WTC11 (cell line): ENCODE measurements at regions not wholly inside any gene's neighbourhood (a gene's known extent, or its start where the extent isn't known, plus 50 kb on each side); places are given as distances from the start of the nearest gene placed in this dataset.

Experiments used
- ATAC-seq: fragments of 200-7000 bp; cut with Tn5 transposase; 2 replicates; pipeline ENCODE4 v1.10.0; 2021; ENCODE audit warnings: mild to moderate bottlenecking, moderate library complexity
- CTCF ChIA-PET: fragments of 300-600 bp; sonication (Branson Sonifier 250); formaldehyde crosslinking; loops from one replicate; lab custom pipeline; 2021; ENCODE audit warnings: antibody characterized with exemption; lab: Charles Lee
- POLR2A ChIA-PET: fragments of 350-600 bp; sonication (Branson Sonifier 250); formaldehyde crosslinking; loops from one replicate; lab custom pipeline; 2021; ENCODE audit warnings: antibody characterized with exemption; lab: Charles Lee
- DNase-seq: peaks from one replicate; pipeline ENCODE4 v3.0.0; 2021; ENCODE audit warnings: low spot score
- H3K27ac Mint-ChIP-seq: 2 replicates; pipeline ENCODE4 v1.8.0; 2021; ENCODE audit warnings: mixed read lengths
- H3K27me3 Mint-ChIP-seq: 2 replicates; pipeline ENCODE4 v1.8.0; 2021; ENCODE audit warnings: low read depth, mild to moderate bottlenecking, moderate library complexity, mixed read lengths
- H3K36me3 Mint-ChIP-seq: 2 replicates; pipeline ENCODE4 v1.8.0; 2021; ENCODE audit warnings: mixed read lengths
- H3K4me1 Mint-ChIP-seq: 2 replicates; pipeline ENCODE4 v1.8.0; 2022; ENCODE audit warnings: mixed read lengths
- H3K4me3 Mint-ChIP-seq: 2 replicates; pipeline ENCODE4 v1.8.0; 2021; ENCODE audit warnings: mild to moderate bottlenecking, moderate library complexity, mixed read lengths
- H3K9me3 Mint-ChIP-seq: 2 replicates; pipeline ENCODE4 v1.8.0; 2021; ENCODE audit warnings: mixed read lengths
- ARID4B ChIP-seq: sonication (generic); formaldehyde crosslinking; IDR thresholded peaks from 2 replicates; pipeline ENCODE4 v1.8.0; 2023; ENCODE audit warnings: missing genetic modification reagents, mild to moderate bottlenecking, borderline replicate concordance
- CREM ChIP-seq: sonication (generic); formaldehyde crosslinking; IDR thresholded peaks from 2 replicates; pipeline ENCODE4 v1.8.1; 2022; ENCODE audit warnings: mild to moderate bottlenecking, missing genetic modification reagents, moderate library complexity
- EMX1 ChIP-seq: fragments of 250-450 bp; sonication (Bioruptor Pico); IDR thresholded peaks from 2 replicates; pipeline ENCODE4 v1.8.0; 2021; ENCODE audit warnings: mild to moderate bottlenecking
- GRHL2 ChIP-seq: fragments of 250-450 bp; sonication (Bioruptor Pico); IDR thresholded peaks from 2 replicates; pipeline ENCODE4 v1.8.0; 2022; ENCODE audit warnings: mild to moderate bottlenecking, moderate library complexity; ENCODE audit not compliant: insufficient replicate concordance, severe bottlenecking
- HMGA2 ChIP-seq: fragments of 250-450 bp; sonication (Bioruptor Pico); IDR thresholded peaks from 2 replicates; pipeline ENCODE4 v1.4.0; 2021; ENCODE audit warnings: mild to moderate bottlenecking, moderate library complexity
- JAZF1 ChIP-seq: fragments of 250-450 bp; sonication (Bioruptor Pico); IDR thresholded peaks from 2 replicates; pipeline ENCODE4 v1.9.0; 2021; ENCODE audit warnings: moderate library complexity, mild to moderate bottlenecking, inconsistent platforms
- KAT7 ChIP-seq: sonication (generic); formaldehyde crosslinking; IDR thresholded peaks from 2 replicates; pipeline ENCODE4 v1.8.1; 2023; ENCODE audit warnings: missing genetic modification reagents, mild to moderate bottlenecking, borderline replicate concordance
- MAX ChIP-seq: sonication (generic); formaldehyde crosslinking; IDR thresholded peaks from 2 replicates; pipeline ENCODE4 v1.8.0; 2022; ENCODE audit warnings: mild to moderate bottlenecking, missing genetic modification reagents
- MXD4 ChIP-seq: fragments of 250-450 bp; sonication (Bioruptor Pico); IDR thresholded peaks from 2 replicates; pipeline ENCODE4 v1.8.0; 2021; ENCODE audit warnings: mild to moderate bottlenecking, moderate library complexity, borderline replicate concordance
- OVOL2 ChIP-seq: fragments of 250-450 bp; sonication (Bioruptor Pico); IDR thresholded peaks from 2 replicates; pipeline ENCODE4 v1.9.0; 2021; ENCODE audit warnings: mild to moderate bottlenecking, borderline replicate concordance
- TCF7 ChIP-seq: sonication (generic); formaldehyde crosslinking; IDR thresholded peaks from 2 replicates; pipeline ENCODE4 v1.8.0; 2022; ENCODE audit warnings: mild to moderate bottlenecking, low read depth, missing genetic modification reagents, moderate library complexity
- TEAD4 ChIP-seq: sonication (generic); formaldehyde crosslinking; IDR thresholded peaks from 2 replicates; pipeline ENCODE4 v1.8.0; 2022; ENCODE audit warnings: mild to moderate bottlenecking, missing genetic modification reagents
- ZBTB21 ChIP-seq: sonication (generic); formaldehyde crosslinking; IDR thresholded peaks from 2 replicates; pipeline ENCODE4 v1.8.1; 2023; ENCODE audit warnings: mild to moderate bottlenecking, missing genetic modification reagents, borderline replicate concordance
- ZNF121 ChIP-seq: sonication (generic); formaldehyde crosslinking; IDR thresholded peaks from 2 replicates; pipeline ENCODE4 v1.8.0; 2023; ENCODE audit warnings: missing genetic modification reagents
- ZNF219 ChIP-seq: sonication (generic); formaldehyde crosslinking; IDR thresholded peaks from 2 replicates; pipeline ENCODE4 v1.8.0; 2023; ENCODE audit warnings: missing genetic modification reagents, mild to moderate bottlenecking, borderline replicate concordance
- ZNF281 ChIP-seq: sonication (generic); formaldehyde crosslinking; IDR thresholded peaks from 2 replicates; pipeline ENCODE4 v1.8.0; 2023; ENCODE audit warnings: mild to moderate bottlenecking, missing genetic modification reagents
- ZNF317 ChIP-seq: sonication (generic); formaldehyde crosslinking; IDR thresholded peaks from 2 replicates; pipeline ENCODE4 v1.8.1; 2023; ENCODE audit warnings: low read depth, mild to moderate bottlenecking, moderate library complexity, missing genetic modification reagents, borderline replicate concordance
- ZNF396 ChIP-seq: fragments of 250-450 bp; sonication (Bioruptor Pico); IDR thresholded peaks from 2 replicates; pipeline ENCODE4 v1.8.0; 2021; ENCODE audit warnings: mild to moderate bottlenecking, moderate library complexity, borderline replicate concordance
- ZNF423 ChIP-seq: fragments of 250-450 bp; sonication (Bioruptor Pico); IDR thresholded peaks from 2 replicates; pipeline ENCODE4 v2.1.2; 2022; ENCODE audit warnings: mild to moderate bottlenecking, moderate library complexity
- TF ChIP-seq, protein P1 (sequence below): sonication (generic); formaldehyde crosslinking; conservative IDR thresholded peaks from 2 replicates; pipeline ENCODE4 v1.8.1; 2023; ENCODE audit warnings: mild to moderate bottlenecking, low read depth, missing genetic modification reagents, moderate library complexity

DNA sequence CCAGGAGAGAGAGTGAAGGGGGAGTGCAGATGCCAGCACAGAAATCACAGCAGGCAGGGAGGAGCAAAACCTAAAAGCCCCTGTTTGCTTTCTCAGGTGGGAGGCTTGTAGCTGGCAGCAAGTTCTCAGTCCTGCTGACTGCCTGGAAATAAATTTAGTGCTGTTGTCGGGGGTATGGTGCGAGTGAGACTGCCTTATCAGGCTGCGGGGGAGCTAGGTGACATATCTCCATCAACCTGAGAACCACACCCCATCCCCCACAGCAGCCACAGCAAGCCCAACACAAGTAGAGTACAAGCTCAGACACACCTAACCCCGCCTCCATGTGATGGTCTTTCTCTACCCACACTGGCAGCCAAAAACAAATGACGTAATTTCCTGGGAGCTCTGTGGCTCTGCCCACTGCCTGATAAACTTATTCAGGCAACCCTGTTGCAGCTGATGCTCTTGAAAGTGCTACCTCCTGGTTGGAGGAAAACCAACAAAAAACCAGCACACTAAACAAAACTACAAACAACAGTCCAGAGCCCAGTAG, 953.4 kb upstream of the NDST4 start:
- DNase-seq = peak; percentile 19
- no peak overlapping the region for H3K27ac Mint-ChIP-seq
- H3K9me3 Mint-ChIP-seq = peaks cover 21% of the 10 kb centered on the region
- TF ChIP-seq KAT7 (CRISPR knock-in tag) (no peak), ZNF396 (CRISPR knock-in tag) (no peak), TCF7 (no peak), ZNF317 (no peak), ZNF423 (CRISPR knock-in tag) (no peak), TEAD4 (no peak), EMX1 (CRISPR knock-in tag) (no peak), ARID4B (CRISPR knock-in tag) (no peak), ZBTB21 (CRISPR knock-in tag) (no peak), JAZF1 (CRISPR knock-in tag) (no peak), GRHL2 (CRISPR knock-in tag) (no peak), ZNF121 (CRISPR knock-in tag) (no peak), CREM (no peak), ZNF219 (CRISPR knock-in tag) (no peak), MXD4 (CRISPR knock-in tag) (no peak), HMGA2 (CRISPR knock-in tag) (no peak)
- ChIA-PET POLR2A (interaction anchor here (0.5 kb wide), 1 partner anchor 155 kb away, joined by 3 read pairs; no protein-coding TSS in a partner anchor), CTCF (no interaction called here)
- ATAC-seq = peak; percentile 95
- no peak overlapping the region for H3K4me3 Mint-ChIP-seq
- H3K4me1 Mint-ChIP-seq = peaks cover 5% of the 10 kb centered on the region
- no peaks in the 10 kb centered on the region for H3K27me3 Mint-ChIP-seq
- no peaks in the 10 kb centered on the region; the same call in 1 of the 2 replicates for H3K36me3 Mint-ChIP-seq

DNA sequence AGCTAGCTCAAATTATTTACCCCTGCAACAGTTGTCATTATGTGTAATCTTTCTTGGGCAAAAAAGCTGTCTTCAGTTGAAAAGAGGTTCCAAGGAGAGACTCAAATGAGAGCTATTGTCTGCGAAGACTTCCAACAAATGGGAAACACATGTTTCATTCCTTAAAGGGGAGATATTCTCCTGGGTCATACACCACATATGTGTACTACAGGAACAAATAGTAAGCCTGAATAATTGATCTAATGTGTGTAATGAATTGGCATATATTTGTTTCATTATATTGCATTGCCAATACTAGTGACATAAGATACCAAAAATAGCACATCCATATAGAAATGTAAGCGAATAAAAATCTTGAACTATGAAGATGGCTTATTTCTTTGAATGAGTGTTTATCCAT, 950.9 kb upstream of the NDST4 start:
- Mint-ChIP-seq H3K36me3 (peaks cover 5% of the 10 kb centered on the region; the same call in 1 of the 2 replicates), H3K4me3 (no peak overlapping the region), H3K27me3 (no peaks in the 10 kb centered on the region), H3K4me1 (peaks cover 5% of the 10 kb centered on the region), H3K9me3 (peaks cover 34% of the 10 kb centered on the region), H3K27ac (no peak overlapping the region)
- ChIA-PET POLR2A (no interaction called here), CTCF (no interaction called here)
- ATAC-seq (no peak), DNase-seq (no peak)
- TF ChIP-seq OVOL2 = no peak
- TF ChIP-seq ZNF281 = no peak
- no peak for TF ChIP-seq MAX (CRISPR knock-in tag)
- TF ChIP-seq ZNF396 (CRISPR knock-in tag) = no peak
- TF ChIP-seq, protein P1, sequence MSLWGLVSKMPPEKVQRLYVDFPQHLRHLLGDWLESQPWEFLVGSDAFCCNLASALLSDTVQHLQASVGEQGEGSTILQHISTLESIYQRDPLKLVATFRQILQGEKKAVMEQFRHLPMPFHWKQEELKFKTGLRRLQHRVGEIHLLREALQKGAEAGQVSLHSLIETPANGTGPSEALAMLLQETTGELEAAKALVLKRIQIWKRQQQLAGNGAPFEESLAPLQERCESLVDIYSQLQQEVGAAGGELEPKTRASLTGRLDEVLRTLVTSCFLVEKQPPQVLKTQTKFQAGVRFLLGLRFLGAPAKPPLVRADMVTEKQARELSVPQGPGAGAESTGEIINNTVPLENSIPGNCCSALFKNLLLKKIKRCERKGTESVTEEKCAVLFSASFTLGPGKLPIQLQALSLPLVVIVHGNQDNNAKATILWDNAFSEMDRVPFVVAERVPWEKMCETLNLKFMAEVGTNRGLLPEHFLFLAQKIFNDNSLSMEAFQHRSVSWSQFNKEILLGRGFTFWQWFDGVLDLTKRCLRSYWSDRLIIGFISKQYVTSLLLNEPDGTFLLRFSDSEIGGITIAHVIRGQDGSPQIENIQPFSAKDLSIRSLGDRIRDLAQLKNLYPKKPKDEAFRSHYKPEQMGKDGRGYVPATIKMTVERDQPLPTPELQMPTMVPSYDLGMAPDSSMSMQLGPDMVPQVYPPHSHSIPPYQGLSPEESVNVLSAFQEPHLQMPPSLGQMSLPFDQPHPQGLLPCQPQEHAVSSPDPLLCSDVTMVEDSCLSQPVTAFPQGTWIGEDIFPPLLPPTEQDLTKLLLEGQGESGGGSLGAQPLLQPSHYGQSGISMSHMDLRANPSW (CRISPR knock-in tag) = no peak
